CD14-positive monocyte (primary cell): ENCODE measurements at regions not wholly inside any gene's neighbourhood (a gene's known extent, or its start where the extent isn't known, plus 50 kb on each side); places are given as distances from the start of the nearest gene placed in this dataset.
"Not testable (repeated sequence)": the region's sequence is repeated elsewhere in the genome, so short reads cannot be mapped to it uniquely, and the experiment has no call there.

ENCODE experiments used
- DNase-seq, 3 donors: peaks; one replicate each; pipeline ENCODE4 v3.0.0-alpha.2; 2011 to 2022
- H2AFZ ChIP-seq: 2 replicates; pipeline ENCODE4 v1.6.0; 2012; ENCODE audit warnings: mild to moderate bottlenecking, low read depth, low read length, inconsistent platforms; ENCODE audit not compliant: insufficient read depth, poor library complexity, severe bottlenecking
- H3K27ac ChIP-seq, 2 donors: 1 replicate in 1 of 2; 2 replicates in 1 of 2; pipeline ENCODE4 v1.5.1; 2012 to 2013; ENCODE audit warnings: low read length in 2 of 2, control low read depth in 1 of 2, inconsistent platforms in 1 of 2, low read depth in 1 of 2, mild to moderate bottlenecking in 1 of 2
- H3K27me3 ChIP-seq, 2 donors: one replicate each; pipeline versions ENCODE4 v1.6.0 to v1.6.1; 2011 to 2013; ENCODE audit warnings: low read length in 2 of 2; ENCODE audit not compliant: control insufficient read depth in 2 of 2, insufficient read depth in 2 of 2
- H3K36me3 ChIP-seq, 2 donors: replicated peaks in 1 of 2; 1 replicate in 1 of 2; 2 replicates in 1 of 2; pipeline versions ENCODE4 v1.5.1 to v1.6.1; 2012 to 2013; ENCODE audit warnings: low read length in 2 of 2, control low read depth in 1 of 2, inconsistent platforms in 1 of 2, mild to moderate bottlenecking in 1 of 2; ENCODE audit not compliant: insufficient read depth in 2 of 2, control insufficient read depth in 1 of 2
- H3K4me1 ChIP-seq, 2 donors: 1 replicate in 1 of 2; 2 replicates in 1 of 2; pipeline versions ENCODE4 v1.5.1 to v1.6.1; 2012 to 2013; ENCODE audit warnings: low read length in 2 of 2, control low read depth in 1 of 2, inconsistent platforms in 1 of 2, mild to moderate bottlenecking in 1 of 2, moderate library complexity in 1 of 2; ENCODE audit not compliant: insufficient read depth in 2 of 2, control insufficient read depth in 1 of 2
- H3K4me2 ChIP-seq: replicated peaks from 2 replicates; pipeline ENCODE3; 2012; ENCODE audit warnings: low read length, moderate library complexity, mild to moderate bottlenecking; ENCODE audit not compliant: poor library complexity, severe bottlenecking; ENCODE audit errors: extremely low read depth
- H3K4me3 ChIP-seq, 3 experiments: fragments of 200-600 bp in 1 of 3; sonication (generic) in 1 of 3; replicated peaks in 1 of 3; 1 replicate in 2 of 3; 2 replicates in 1 of 3; pipeline ENCODE4 v1.5.1; 2011 to 2013; ENCODE audit warnings: low read length in 3 of 3, mild to moderate bottlenecking in 3 of 3, control low read depth in 2 of 3, low read depth in 2 of 3, inconsistent platforms in 1 of 3, moderate library complexity in 1 of 3
- H3K79me2 ChIP-seq: 2 replicates; pipeline ENCODE4 v1.6.0; 2012; ENCODE audit warnings: mild to moderate bottlenecking, control low read depth, inconsistent platforms, low read length, moderate library complexity; ENCODE audit not compliant: insufficient read depth
- H3K9ac ChIP-seq: 2 replicates; pipeline ENCODE4 v1.6.0; 2017; ENCODE audit warnings: low read length, mild to moderate bottlenecking; ENCODE audit not compliant: insufficient read depth, poor library complexity, severe bottlenecking
- H3K9me3 ChIP-seq, 2 donors: replicated peaks in 1 of 2; 1 replicate in 1 of 2; 2 replicates in 1 of 2; pipeline versions ENCODE4 v1.5.1 to v1.6.1; 2012 to 2013; ENCODE audit warnings: low read length in 2 of 2, control low read depth in 1 of 2; ENCODE audit not compliant: control insufficient read depth in 1 of 2, insufficient read depth in 1 of 2
- H4K20me1 ChIP-seq: 2 replicates; pipeline ENCODE4 v1.6.0; 2012; ENCODE audit warnings: mild to moderate bottlenecking, low read length, control low read depth, moderate library complexity; ENCODE audit not compliant: insufficient read depth
- H3K27ac Mint-ChIP-seq, 7 donors: one replicate each; pipeline ENCODE4 v1.8.0; 2020; ENCODE audit warnings: mild to moderate bottlenecking in 7 of 7, mixed read lengths in 7 of 7, moderate library complexity in 6 of 7, inconsistent platforms in 2 of 7
- H3K27me3 Mint-ChIP-seq, 3 donors: one replicate each; pipeline ENCODE4 v1.8.0; 2021 to 2022; ENCODE audit warnings: low read depth in 3 of 3, mild to moderate bottlenecking in 3 of 3, mixed read lengths in 3 of 3, moderate library complexity in 3 of 3, inconsistent platforms in 1 of 3
- H3K36me3 Mint-ChIP-seq, 2 donors: one replicate each; pipeline ENCODE4 v1.8.0; 2020; ENCODE audit warnings: mixed read lengths in 2 of 2, inconsistent platforms in 1 of 2, mild to moderate bottlenecking in 1 of 2
- H3K4me1 Mint-ChIP-seq: one replicate; pipeline ENCODE4 v1.8.0; 2020; ENCODE audit warnings: mild to moderate bottlenecking, mixed read lengths
- H3K4me3 Mint-ChIP-seq, 2 donors: one replicate each; pipeline ENCODE4 v1.8.0; 2020; ENCODE audit warnings: mild to moderate bottlenecking in 2 of 2, mixed read lengths in 2 of 2, moderate library complexity in 1 of 2
- H3K9me3 Mint-ChIP-seq, 7 donors: one replicate each; pipeline ENCODE4 v1.8.0; 2020 to 2022; ENCODE audit warnings: mixed read lengths in 7 of 7, mild to moderate bottlenecking in 6 of 7, moderate library complexity in 6 of 7, inconsistent platforms in 2 of 7
- WGBS: methylation state at CpG from one replicate; pipeline ENCODE4 v1.1.5; 2013; ENCODE audit warnings: missing lambda C conversion rate; ENCODE audit not compliant: insufficient coverage; 5-methylcytosine and 5-hydroxymethylcytosine counted together
- intact Hi-C, 2 donors: fragments of 100-400 bp; cut with micrococcal nuclease; formaldehyde crosslinking; loops; one replicate each; pipeline versions ENCODE4 v1.15.0 to v1.15.1; 2023
- TF ChIP-seq, protein P1 (sequence below): fragments of 200-600 bp; IDR thresholded peaks from one replicate; pipeline ENCODE4 v1.8.0; 2022; ENCODE audit warnings: antibody characterized with exemption, mild to moderate bottlenecking

DNA sequence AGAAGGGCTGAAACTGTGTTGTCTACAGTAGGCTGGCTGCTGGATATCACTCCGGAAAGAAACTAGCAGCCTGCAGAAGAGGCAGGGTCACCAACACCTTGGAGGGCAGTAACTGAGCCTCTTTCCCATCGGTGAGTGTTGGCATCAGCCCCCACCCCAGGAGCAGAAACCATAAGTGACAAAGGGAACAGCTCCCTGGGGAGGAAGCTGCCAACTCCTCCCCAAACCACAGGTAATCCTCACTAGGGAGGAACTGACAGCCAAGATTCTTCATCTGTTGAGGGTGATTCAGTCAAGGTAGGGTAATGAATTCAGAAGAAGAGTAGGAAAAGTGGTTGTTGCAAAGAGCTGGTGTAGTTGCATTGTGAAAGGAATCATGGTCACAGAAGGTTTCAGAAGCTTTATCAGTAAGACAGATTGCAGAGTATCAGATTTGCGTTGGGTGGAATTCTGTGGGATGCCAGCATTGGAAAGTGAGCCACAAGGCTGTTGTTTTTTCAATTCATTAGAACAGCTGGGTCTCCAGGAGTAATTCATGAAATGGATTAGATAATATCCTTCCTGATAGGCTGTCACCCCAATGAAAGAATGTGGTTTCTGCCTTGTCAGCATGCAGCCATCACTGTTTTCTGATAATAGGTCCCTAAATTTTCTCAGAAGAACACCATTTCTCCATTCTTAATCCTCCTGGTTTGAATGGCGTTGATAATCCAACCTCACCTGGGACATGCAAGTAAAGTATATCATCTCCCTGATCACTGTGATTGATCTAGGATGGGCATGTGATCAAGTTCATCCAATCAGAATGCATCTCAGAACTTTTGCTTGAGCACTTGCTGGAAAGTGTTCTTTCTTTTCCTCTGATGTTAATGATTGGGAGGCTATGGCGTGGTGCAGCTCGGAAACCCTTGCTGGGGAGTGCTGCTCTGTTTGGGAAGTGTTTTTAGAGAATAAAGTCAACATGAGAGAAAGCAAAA, 75.0 kb upstream of the CTBP2 start:
- no peak for DNase-seq
- 74% methylated on average over 4 of the region's 6 CpGs for WGBS
- Histone ChIP-seq H3K36me3 (no peaks in the 10 kb centered on the region), H3K9ac (no peak overlapping the region), H3K4me2 (no peak overlapping the region), H4K20me1 (no peaks in the 10 kb centered on the region), H3K4me3 (no peak overlapping the region), H3K4me1 (no peaks in the 10 kb centered on the region), H3K79me2 (no peaks in the 10 kb centered on the region), H3K9me3 (peaks cover 9 to 12% of the 10 kb centered on the region in 2 donors), H2AFZ (no peak overlapping the region), H3K27me3 (no peaks in the 10 kb centered on the region), H3K27ac (no peak overlapping the region)
- Mint-ChIP-seq H3K4me1 (no peaks in the 10 kb centered on the region), H3K9me3 (peaks cover 9 to 31% (median 23%) of the 10 kb centered on the region in 7 donors), H3K27ac (no peak overlapping the region), H3K27me3 (peaks cover 0 to 6% (median 3%) of the 10 kb centered on the region in 3 donors), H3K4me3 (no peak overlapping the region), H3K36me3 (no peaks in the 10 kb centered on the region)
- intact Hi-C loops: no loop called here
- TF ChIP-seq, protein P1, sequence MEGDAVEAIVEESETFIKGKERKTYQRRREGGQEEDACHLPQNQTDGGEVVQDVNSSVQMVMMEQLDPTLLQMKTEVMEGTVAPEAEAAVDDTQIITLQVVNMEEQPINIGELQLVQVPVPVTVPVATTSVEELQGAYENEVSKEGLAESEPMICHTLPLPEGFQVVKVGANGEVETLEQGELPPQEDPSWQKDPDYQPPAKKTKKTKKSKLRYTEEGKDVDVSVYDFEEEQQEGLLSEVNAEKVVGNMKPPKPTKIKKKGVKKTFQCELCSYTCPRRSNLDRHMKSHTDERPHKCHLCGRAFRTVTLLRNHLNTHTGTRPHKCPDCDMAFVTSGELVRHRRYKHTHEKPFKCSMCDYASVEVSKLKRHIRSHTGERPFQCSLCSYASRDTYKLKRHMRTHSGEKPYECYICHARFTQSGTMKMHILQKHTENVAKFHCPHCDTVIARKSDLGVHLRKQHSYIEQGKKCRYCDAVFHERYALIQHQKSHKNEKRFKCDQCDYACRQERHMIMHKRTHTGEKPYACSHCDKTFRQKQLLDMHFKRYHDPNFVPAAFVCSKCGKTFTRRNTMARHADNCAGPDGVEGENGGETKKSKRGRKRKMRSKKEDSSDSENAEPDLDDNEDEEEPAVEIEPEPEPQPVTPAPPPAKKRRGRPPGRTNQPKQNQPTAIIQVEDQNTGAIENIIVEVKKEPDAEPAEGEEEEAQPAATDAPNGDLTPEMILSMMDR: no peak

DNA sequence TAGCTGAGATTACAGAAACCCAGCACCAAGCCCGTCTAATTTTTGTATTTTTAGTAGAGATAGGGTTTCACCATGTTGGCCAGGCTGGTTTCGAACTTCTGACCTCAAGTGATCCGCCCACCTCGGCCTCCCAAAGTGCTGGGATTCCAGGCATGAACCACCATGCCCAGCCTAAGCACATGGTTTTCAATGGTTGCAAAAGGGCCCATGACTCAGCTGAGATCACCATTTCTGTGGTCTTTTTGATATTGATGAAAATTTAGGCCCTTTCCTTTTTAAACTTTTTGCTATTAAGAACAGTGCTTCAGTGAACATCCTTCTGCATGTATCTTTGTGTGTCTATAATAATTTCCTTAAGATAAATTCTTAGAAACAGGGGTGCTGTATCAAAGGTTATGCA, 74.2 kb upstream of the CTBP2 start:
- not testable (repeated sequence) for H3K27me3 Mint-ChIP-seq, H4K20me1 ChIP-seq

More for the DNA sequence above, 74.2 kb upstream of the CTBP2 start:
- H3K4me1 ChIP-seq, H3K9ac ChIP-seq, H3K27ac ChIP-seq, H3K27me3 ChIP-seq, H3K36me3 Mint-ChIP-seq, H2AFZ ChIP-seq, H3K4me3 ChIP-seq, DNase-seq, H3K4me1 Mint-ChIP-seq, H3K27ac Mint-ChIP-seq, H3K4me3 Mint-ChIP-seq, H3K36me3 ChIP-seq, H3K79me2 ChIP-seq, intact Hi-C loops, H3K4me2 ChIP-seq: not testable (repeated sequence)
- 80% methylated on average over 3 of the region's 4 CpGs for WGBS
- H3K9me3 ChIP-seq: peaks cover 9 to 12% of the 10 kb centered on the region in 2 donors
- H3K9me3 Mint-ChIP-seq: peaks cover 9 to 31% (median 23%) of the 10 kb centered on the region in 7 donors
